HepG2 (cell line): ENCODE measurements at regions not wholly inside any gene's neighbourhood (a gene's known extent, or its start where the extent isn't known, plus 50 kb on each side); places are given as distances from the start of the nearest gene placed in this dataset.

Experiments used
- ATAC-seq: fragments of 200-7000 bp; cut with Tn5 transposase; 3 replicates; pipeline ENCODE4 v1.9.1; 2020; ENCODE audit warnings: mild to moderate bottlenecking, moderate library complexity
- BruUV-seq: library from RNA; stranded (reverse); fragments of 400-500 nt; replicated peaks from 2 replicates; lab custom pipeline; 2021; lab: Mats Ljungman, UMichigan
- CTCF ChIA-PET: fragments of 300-600 bp; formaldehyde crosslinking; extraction: SDS; loops from one replicate; lab custom pipeline; 2021; ENCODE audit warnings: low total read pairs, inconsistent platforms, low intra/inter-chr PET ratio; lab: Yijun Ruan, JAX
- POLR2A ChIA-PET: fragments of 350-600 bp; sonication (Branson Sonifier 250); formaldehyde crosslinking; loops from one replicate; lab custom pipeline; 2020; ENCODE audit warnings: antibody characterized with exemption, inconsistent platforms; lab: Yijun Ruan, JAX
- DNase-seq: peaks from one replicate; pipeline ENCODE4 v3.0.0-alpha.2; 2015; ENCODE audit warnings: low spot score
- FAIRE-seq: peaks from 3 replicates; lab custom pipeline; 2011; peaks lifted over from hg19 to GRCh38; lab: Jason Lieb, UNC
- H2AFZ ChIP-seq: one replicate; pipeline ENCODE4 v1.6.1; 2011; ENCODE audit warnings: low read length, inconsistent platforms
- H3K27ac ChIP-seq: fragments of 300-600 bp; 3 replicates; pipeline ENCODE4 v1.8.0; 2011; ENCODE audit warnings: mixed run types, mild to moderate bottlenecking, mixed read lengths, low read length, inconsistent platforms; ENCODE audit not compliant: insufficient read depth; ENCODE audit errors: extremely low read length
- H3K27me3 ChIP-seq, 2 experiments: fragments of 200-600 bp in 1 of 2; 2 replicates in 1 of 2; 3 replicates in 1 of 2; pipeline versions ENCODE4 v1.6.0 to v1.8.0; 2011; ENCODE audit warnings: low read length in 2 of 2, mild to moderate bottlenecking in 2 of 2, moderate library complexity in 2 of 2, inconsistent platforms in 1 of 2; ENCODE audit not compliant: insufficient read depth in 2 of 2, control insufficient read depth in 1 of 2
- H3K36me3 ChIP-seq, 2 experiments: fragments of 200-600 bp in 1 of 2; replicated peaks in 1 of 2; 2 replicates in 1 of 2; 3 replicates in 1 of 2; pipeline versions ENCODE4 v1.5.1 to v1.8.0; 2011; ENCODE audit warnings: low read length in 2 of 2, inconsistent platforms in 1 of 2; ENCODE audit not compliant: insufficient read depth in 2 of 2, control insufficient read depth in 1 of 2
- H3K4me1 ChIP-seq: 2 replicates; pipeline ENCODE4 v1.5.1; 2012; ENCODE audit warnings: low read length, inconsistent platforms; ENCODE audit not compliant: insufficient read depth
- H3K4me2 ChIP-seq: 2 replicates; pipeline ENCODE4 v1.6.0; 2011; ENCODE audit warnings: low read depth, low read length, inconsistent platforms
- H3K4me3 ChIP-seq, 3 experiments: fragments of 200-600 bp in 1 of 3; sonication (generic), shearing (Covaris generic) in 1 of 3; replicated peaks in 1 of 3; 2 replicates each; pipeline ENCODE4 v1.5.1; 2011 to 2016; ENCODE audit warnings: low read length in 3 of 3, inconsistent platforms in 2 of 3, low read depth in 2 of 3, mild to moderate bottlenecking in 2 of 3, control low read depth in 1 of 3, mixed read lengths in 1 of 3; ENCODE audit not compliant: insufficient read depth in 1 of 3
- H3K79me2 ChIP-seq: one replicate; pipeline ENCODE4 v1.6.1; 2011; ENCODE audit warnings: low read length, inconsistent platforms; ENCODE audit not compliant: insufficient read depth
- H3K9ac ChIP-seq: 2 replicates; pipeline ENCODE4 v1.6.0; 2011; ENCODE audit warnings: mild to moderate bottlenecking, low read depth, low read length, inconsistent platforms; ENCODE audit not compliant: insufficient read depth
- H3K9me3 ChIP-seq: 2 replicates; pipeline ENCODE4 v1.5.1; 2012; ENCODE audit warnings: mild to moderate bottlenecking, low read length
- H4K20me1 ChIP-seq: 2 replicates; pipeline ENCODE4 v1.6.0; 2011; ENCODE audit warnings: inconsistent platforms, mild to moderate bottlenecking, low read length, moderate library complexity; ENCODE audit not compliant: insufficient read depth
- CEBPG ChIP-seq: IDR thresholded peaks from 2 replicates; pipeline ENCODE4 v1.6.1; 2016
- DNMT1 ChIP-seq: sonication (generic); formaldehyde crosslinking; IDR thresholded peaks from 2 replicates; pipeline ENCODE4 v1.5.1; 2020; ENCODE audit warnings: mild to moderate bottlenecking, missing genetic modification reagents
- FIP1L1 ChIP-seq: fragments of 200-400 bp; formaldehyde crosslinking; IDR thresholded peaks from 2 replicates; pipeline ENCODE4 v1.6.1; 2018; ENCODE audit warnings: low read depth, mild to moderate bottlenecking, low read length, moderate library complexity, borderline replicate concordance; ENCODE audit not compliant: insufficient read depth
- GPN1 ChIP-seq: sonication (generic); formaldehyde crosslinking; IDR thresholded peaks from 2 replicates; pipeline ENCODE4 v1.5.1; 2020; ENCODE audit warnings: missing genetic modification reagents, borderline replicate concordance
- HOXA3 ChIP-seq: sonication (generic); formaldehyde crosslinking; IDR thresholded peaks from 2 replicates; pipeline ENCODE4 v1.5.0; 2020; ENCODE audit warnings: missing genetic modification reagents
- HOXA5 ChIP-seq: sonication (generic); formaldehyde crosslinking; IDR thresholded peaks from 2 replicates; pipeline ENCODE4 v1.4.0; 2020; ENCODE audit warnings: missing genetic modification reagents
- KLF15 ChIP-seq: sonication (generic); formaldehyde crosslinking; IDR thresholded peaks from 2 replicates; pipeline ENCODE4 v1.8.1; 2023; ENCODE audit warnings: borderline replicate concordance, mild to moderate bottlenecking, inconsistent platforms, missing genetic modification reagents, mixed read lengths
- MTF2 ChIP-seq: sonication (generic); formaldehyde crosslinking; IDR thresholded peaks from 2 replicates; pipeline ENCODE4 v1.5.0; 2020; ENCODE audit warnings: missing genetic modification reagents, borderline replicate concordance
- MXI1 ChIP-seq: IDR thresholded peaks from 3 replicates; pipeline ENCODE4 v1.6.1; 2012; ENCODE audit warnings: low read depth, low read length, inconsistent platforms, borderline replicate concordance
- NFKBIZ ChIP-seq: IDR thresholded peaks from 2 replicates; pipeline ENCODE4 v1.6.1; 2018; ENCODE audit warnings: missing genetic modification reagents, missing compliant biosample characterization
- PPARG ChIP-seq: conservative IDR thresholded peaks from 2 replicates; pipeline ENCODE4 v1.6.1; 2016; ENCODE audit warnings: missing biosample characterization, missing genetic modification reagents
- TCF7 ChIP-seq: sonication (generic); IDR thresholded peaks from 2 replicates; pipeline ENCODE4 v1.6.1; 2016; ENCODE audit warnings: antibody characterized with exemption, low read depth
- ZNF44 ChIP-seq: sonication (generic); formaldehyde crosslinking; IDR thresholded peaks from 2 replicates; pipeline ENCODE4 v1.5.1; 2020; ENCODE audit warnings: mild to moderate bottlenecking, missing genetic modification reagents
- ZNF501 ChIP-seq: sonication (generic); formaldehyde crosslinking; IDR thresholded peaks from 2 replicates; pipeline ENCODE4 v1.5.1; 2020; ENCODE audit warnings: mild to moderate bottlenecking, moderate library complexity, missing genetic modification reagents
- ZNF777 ChIP-seq: sonication (generic); formaldehyde crosslinking; IDR thresholded peaks from 2 replicates; pipeline ENCODE4 v1.4.0; 2020; ENCODE audit warnings: missing genetic modification reagents
- WGBS: methylation state at CpG from one replicate; pipeline ENCODE4 v1.1.6; 2017; ENCODE audit warnings: low lambda C conversion rate; 5-methylcytosine and 5-hydroxymethylcytosine counted together
- in situ Hi-C: cut with HindIII; loops from 2 replicates; pipeline ENCODE4 v1.10.0; 2017; ENCODE audit warnings: low pct_unique_long_range_greater_than_20kb; ENCODE audit not compliant: extremely low pct_ligation_motif_present
- intact Hi-C: fragments of 100-400 bp; cut with micrococcal nuclease; formaldehyde crosslinking; loops from one replicate; pipeline ENCODE4 v1.10.0; 2022; ENCODE audit not compliant: unreplicated experiment
- TF ChIP-seq, protein P1 (sequence below): sonication (generic); formaldehyde crosslinking; IDR thresholded peaks from 2 replicates; pipeline ENCODE4 v1.8.1; 2023; ENCODE audit warnings: mild to moderate bottlenecking, missing genetic modification reagents
- TF ChIP-seq, protein P2 (sequence below): sonication (generic); formaldehyde crosslinking; IDR thresholded peaks from 2 replicates; pipeline ENCODE4 v1.4.0; 2020; ENCODE audit warnings: missing genetic modification reagents, borderline replicate concordance
- TF ChIP-seq, protein P3 (sequence below): sonication (generic); formaldehyde crosslinking; IDR thresholded peaks from 2 replicates; pipeline ENCODE4 v1.9.0; 2022; ENCODE audit warnings: missing genetic modification reagents, mild to moderate bottlenecking, borderline replicate concordance
- TF ChIP-seq, protein P4 (sequence below): sonication (generic); formaldehyde crosslinking; IDR thresholded peaks from 2 replicates; pipeline ENCODE4 v1.4.0; 2020; ENCODE audit warnings: missing genetic modification reagents, mild to moderate bottlenecking, borderline replicate concordance
- TF ChIP-seq, protein P5 (sequence below): sonication (generic); formaldehyde crosslinking; IDR thresholded peaks from 2 replicates; pipeline ENCODE4 v1.5.0; 2020; ENCODE audit warnings: missing genetic modification reagents

DNA sequence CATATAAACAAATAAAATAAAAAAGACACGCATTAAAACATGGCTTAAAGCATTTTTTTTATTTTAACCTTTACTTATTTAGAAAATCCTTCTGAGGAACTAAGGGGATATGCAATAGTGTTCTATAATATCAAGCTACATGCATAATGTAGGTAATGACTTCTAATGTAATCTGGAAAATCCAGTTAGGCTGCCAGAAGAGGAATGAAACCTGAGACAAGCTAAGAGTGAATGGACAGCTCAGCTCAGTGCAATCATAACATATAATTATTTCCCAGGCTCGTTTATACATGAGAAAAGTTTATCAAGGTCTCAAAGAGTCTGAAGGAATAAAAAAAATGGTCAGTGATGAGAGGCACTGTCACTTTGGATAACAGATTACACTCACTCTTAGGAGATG lies 649.0 kb upstream of the PCDH15 start:
- FAIRE-seq (no peak), ATAC-seq (no peak), DNase-seq (no peak)
- Histone ChIP-seq H4K20me1 (no peaks in the 10 kb centered on the region), H3K4me2 (no peak overlapping the region), H3K9me3 (no peaks in the 10 kb centered on the region), H3K79me2 (no peaks in the 10 kb centered on the region), H3K36me3 (no peaks in the 10 kb centered on the region), H2AFZ (no peak overlapping the region), H3K27me3 (no peaks in the 10 kb centered on the region), H3K27ac (no peak overlapping the region), H3K9ac (no peak overlapping the region), H3K4me3 (no peak overlapping the region), H3K4me1 (no peaks in the 10 kb centered on the region)
- no peak for TF ChIP-seq NFKBIZ
- TF ChIP-seq HOXA5 (CRISPR knock-in tag) = no peak
- TF ChIP-seq, protein P1, sequence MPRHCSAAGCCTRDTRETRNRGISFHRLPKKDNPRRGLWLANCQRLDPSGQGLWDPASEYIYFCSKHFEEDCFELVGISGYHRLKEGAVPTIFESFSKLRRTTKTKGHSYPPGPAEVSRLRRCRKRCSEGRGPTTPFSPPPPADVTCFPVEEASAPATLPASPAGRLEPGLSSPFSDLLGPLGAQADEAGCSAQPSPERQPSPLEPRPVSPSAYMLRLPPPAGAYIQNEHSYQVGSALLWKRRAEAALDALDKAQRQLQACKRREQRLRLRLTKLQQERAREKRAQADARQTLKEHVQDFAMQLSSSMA = no peak
- TF ChIP-seq, protein P2, sequence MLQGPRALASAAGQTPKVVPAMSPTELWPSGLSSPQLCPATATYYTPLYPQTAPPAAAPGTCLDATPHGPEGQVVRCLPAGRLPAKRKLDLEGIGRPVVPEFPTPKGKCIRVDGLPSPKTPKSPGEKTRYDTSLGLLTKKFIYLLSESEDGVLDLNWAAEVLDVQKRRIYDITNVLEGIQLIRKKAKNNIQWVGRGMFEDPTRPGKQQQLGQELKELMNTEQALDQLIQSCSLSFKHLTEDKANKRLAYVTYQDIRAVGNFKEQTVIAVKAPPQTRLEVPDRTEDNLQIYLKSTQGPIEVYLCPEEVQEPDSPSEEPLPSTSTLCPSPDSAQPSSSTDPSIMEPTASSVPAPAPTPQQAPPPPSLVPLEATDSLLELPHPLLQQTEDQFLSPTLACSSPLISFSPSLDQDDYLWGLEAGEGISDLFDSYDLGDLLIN (CRISPR knock-in tag) = no peak
- TF ChIP-seq, protein P3, sequence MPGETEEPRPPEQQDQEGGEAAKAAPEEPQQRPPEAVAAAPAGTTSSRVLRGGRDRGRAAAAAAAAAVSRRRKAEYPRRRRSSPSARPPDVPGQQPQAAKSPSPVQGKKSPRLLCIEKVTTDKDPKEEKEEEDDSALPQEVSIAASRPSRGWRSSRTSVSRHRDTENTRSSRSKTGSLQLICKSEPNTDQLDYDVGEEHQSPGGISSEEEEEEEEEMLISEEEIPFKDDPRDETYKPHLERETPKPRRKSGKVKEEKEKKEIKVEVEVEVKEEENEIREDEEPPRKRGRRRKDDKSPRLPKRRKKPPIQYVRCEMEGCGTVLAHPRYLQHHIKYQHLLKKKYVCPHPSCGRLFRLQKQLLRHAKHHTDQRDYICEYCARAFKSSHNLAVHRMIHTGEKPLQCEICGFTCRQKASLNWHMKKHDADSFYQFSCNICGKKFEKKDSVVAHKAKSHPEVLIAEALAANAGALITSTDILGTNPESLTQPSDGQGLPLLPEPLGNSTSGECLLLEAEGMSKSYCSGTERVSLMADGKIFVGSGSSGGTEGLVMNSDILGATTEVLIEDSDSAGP (CRISPR knock-in tag) = no peak
- no peak for TF ChIP-seq GPN1 (CRISPR knock-in tag)
- no peak for TF ChIP-seq FIP1L1
- no peak for TF ChIP-seq KLF15
- no peak for TF ChIP-seq ZNF44 (CRISPR knock-in tag)
- TF ChIP-seq, protein P4, sequence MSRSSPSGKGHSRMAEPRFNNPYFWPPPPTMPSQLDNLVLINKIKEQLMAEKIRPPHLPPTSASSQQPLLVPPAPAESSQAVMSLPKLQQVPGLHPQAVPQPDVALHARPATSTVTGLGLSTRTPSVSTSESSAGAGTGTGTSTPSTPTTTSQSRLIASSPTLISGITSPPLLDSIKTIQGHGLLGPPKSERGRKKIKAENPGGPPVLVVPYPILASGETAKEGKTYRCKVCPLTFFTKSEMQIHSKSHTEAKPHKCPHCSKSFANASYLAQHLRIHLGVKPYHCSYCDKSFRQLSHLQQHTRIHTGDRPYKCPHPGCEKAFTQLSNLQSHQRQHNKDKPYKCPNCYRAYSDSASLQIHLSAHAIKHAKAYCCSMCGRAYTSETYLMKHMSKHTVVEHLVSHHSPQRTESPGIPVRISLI (CRISPR knock-in tag) = no peak
- TF ChIP-seq MTF2 (CRISPR knock-in tag) = no peak
- no peak for TF ChIP-seq HOXA3 (CRISPR knock-in tag)
- no peak for TF ChIP-seq ZNF501 (CRISPR knock-in tag)
- TF ChIP-seq TCF7 = no peak
- TF ChIP-seq, protein P5, sequence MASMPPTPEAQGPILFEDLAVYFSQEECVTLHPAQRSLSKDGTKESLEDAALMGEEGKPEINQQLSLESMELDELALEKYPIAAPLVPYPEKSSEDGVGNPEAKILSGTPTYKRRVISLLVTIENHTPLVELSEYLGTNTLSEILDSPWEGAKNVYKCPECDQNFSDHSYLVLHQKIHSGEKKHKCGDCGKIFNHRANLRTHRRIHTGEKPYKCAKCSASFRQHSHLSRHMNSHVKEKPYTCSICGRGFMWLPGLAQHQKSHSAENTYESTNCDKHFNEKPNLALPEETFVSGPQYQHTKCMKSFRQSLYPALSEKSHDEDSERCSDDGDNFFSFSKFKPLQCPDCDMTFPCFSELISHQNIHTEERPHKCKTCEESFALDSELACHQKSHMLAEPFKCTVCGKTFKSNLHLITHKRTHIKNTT (CRISPR knock-in tag) = no peak
- TF ChIP-seq MXI1 = no peak
- no peak for TF ChIP-seq CEBPG (CRISPR knock-in tag)
- no peak for TF ChIP-seq ZNF777 (CRISPR knock-in tag)
- no peak for TF ChIP-seq PPARG (CRISPR knock-in tag)
- no peak for TF ChIP-seq DNMT1
- whole genome bisulfite sequencing = 1% methylated on average over 2 of the region's 2 CpGs
- in situ Hi-C loops (no loop called here), intact Hi-C loops (no loop called here)
- CTCF ChIA-PET = no interaction called here
- POLR2A ChIA-PET = no interaction called here
- BruUV-seq = no TSS peak
